HG03060 (cell line): ENCODE measurements at regions not wholly inside any gene's neighbourhood (a gene's known extent, or its start where the extent isn't known, plus 50 kb on each side); places are given as distances from the start of the nearest gene placed in this dataset.

Source experiments
- ATAC-seq: cut with Tn5 transposase; IDR thresholded peaks from one replicate; pipeline ENCODE4 v1.9.1; 2021; ENCODE audit warnings: low read depth, moderate number of reproducible peaks; ENCODE audit not compliant: unreplicated experiment

DNA sequence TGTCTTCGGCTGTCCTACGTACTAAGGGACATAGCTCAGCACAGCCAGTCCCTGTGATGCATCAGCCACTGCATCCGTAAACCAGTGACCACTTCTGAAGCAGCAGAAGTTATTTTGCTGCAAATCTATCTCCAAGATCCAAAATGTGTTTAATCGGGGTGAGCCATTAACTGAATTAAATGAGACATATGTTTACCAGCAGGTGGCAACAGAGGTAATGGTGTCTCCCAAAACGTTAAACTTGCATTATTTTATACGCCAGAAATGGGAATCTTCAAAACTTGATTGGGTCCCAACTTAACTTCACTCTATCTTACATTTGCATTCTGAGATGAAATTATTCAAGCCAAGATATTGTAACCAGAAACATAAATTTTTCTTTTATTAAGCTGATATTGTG, 75.3 kb upstream of the BOC start:
- no peak for ATAC-seq

DNA sequence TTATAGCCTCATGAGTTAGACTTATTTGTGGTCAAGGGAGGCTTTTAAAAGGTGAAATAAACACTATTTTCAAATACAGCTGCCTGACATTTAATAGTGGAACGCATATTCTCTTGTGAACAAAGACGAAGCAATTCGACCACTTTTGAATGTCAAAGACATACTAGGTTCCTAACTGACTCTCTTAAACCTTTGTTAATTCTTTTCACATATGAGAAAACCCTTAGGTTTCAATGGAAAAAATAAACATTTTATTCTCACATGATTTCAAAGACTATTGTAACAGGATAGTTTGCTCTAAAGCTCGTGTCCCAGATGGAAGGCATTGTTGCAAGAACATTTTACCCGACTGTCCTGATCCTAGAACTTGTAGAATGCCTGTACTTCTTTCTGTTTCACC, 74.8 kb upstream of the BOC start:
- ATAC-seq, result no peak

DNA sequence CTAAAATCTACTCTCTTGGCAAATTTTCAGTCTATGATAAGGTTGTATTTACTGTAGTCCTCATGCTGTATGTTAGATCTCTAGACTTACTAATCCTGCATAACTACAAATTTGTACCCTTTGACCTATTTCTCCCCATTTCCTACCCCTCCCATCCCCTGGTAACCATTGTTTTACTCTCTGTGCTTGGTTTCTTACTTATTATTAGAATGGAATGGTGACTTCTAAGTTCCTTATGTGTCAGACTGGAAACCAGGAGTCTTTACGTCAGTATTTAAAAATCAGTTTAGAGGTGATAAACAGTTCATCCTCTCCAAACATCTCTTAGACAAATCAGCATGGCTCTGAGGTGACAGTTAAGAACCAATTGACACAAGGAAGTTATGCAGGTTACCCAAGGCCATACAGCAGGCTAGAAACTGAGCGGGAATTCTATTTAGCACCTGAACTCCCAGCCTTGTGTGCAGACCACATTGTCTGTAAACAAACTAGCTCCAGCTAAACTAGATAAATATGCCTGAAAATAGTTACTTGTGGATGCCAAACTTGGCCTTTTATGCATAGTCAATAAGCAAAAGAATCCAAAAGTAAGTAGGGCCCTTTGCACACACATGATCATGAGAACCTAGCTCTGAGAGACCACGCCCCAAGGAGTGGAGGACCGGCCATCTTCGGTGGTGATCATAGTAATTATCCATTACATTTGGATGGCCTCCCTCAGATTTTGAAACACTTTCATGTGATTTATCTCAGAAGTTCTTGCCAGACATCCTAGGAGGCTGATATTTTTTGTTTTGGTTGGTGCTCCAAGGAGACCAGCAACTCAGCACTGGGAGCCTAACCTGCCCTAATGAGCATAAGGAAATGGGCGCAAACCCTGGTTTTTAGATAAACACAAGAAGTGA, 72.3 kb upstream of the BOC start:
- no peak for ATAC-seq

DNA sequence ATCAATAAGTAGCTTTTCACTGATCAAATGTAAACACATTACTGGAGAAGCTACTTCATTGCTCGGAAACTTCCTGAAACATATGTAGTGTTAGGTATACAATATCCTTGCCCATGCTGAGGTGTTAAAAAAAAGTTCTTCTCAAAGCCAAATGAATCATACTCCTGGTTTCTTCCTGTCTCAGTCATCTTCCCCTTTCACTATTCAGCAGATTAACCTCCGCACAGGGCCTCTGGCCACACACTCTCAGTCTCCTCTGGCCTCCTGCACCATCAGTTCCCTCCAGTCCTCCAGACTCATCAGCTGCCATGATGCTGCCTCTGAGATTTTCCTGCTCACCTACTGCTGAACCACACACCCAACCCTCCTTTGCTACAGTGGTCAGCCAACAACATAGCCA, 70.5 kb upstream of the BOC start:
- ATAC-seq, result no peak

DNA sequence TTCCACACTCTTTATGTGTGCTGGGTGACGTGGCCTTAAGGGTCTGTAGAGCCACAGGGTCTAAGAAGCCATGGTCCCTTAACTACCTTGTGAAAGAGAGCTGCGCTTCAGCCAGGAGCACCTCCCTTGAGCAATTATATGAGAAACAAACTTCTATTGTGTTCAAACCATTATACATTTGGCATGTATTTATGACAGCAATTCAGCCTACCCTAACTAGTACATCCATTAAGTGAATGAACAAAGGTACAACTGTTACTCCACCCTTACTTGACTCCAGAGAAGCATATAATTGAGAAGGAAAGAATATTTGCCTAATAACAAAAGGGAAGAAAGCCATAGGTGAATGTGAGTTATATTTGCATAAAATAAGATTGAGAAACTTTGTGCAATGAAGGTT, 69.8 kb upstream of the BOC start:
- ATAC-seq, result no peak

DNA sequence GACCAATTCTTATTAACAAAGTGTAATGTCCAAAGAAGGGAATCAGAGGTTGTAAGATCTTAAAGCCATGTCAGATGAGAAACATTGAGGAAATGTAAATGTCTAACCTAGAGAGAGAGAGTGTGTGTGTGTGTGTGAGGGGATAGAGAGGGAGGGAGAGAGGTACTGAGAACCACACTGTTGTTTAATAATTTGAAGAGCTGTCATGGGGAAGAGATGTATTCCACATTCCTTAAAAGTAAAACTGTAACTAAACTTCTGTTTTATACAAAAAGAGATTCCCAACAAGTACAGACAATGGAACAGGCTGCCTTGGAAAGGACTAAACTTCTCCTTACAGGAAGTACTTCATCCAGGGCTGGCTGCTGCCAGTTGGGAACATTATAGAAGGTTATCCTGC, 68.9 kb upstream of the BOC start:
- no peak for ATAC-seq

DNA sequence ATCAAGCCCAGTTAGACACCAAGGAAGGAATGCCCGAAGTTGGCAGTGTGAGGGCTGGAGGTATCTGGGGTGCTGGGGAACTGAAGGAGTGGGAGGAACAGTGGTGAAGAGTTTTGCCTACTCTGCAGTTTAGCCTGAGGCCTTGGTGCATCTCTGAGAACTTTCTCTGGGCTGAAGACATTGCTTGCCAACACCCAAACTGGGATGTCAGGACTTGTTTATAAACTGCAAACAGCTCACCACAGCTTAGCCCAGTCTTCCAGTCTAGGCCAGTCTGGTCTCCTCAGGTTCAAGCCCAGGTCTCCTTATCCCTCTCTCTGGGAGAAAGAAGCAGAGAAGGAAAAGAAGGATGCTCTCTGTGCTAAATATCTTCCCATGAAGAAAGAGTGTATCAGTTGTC, 68.0 kb upstream of the BOC start:
- ATAC-seq, result no peak

DNA sequence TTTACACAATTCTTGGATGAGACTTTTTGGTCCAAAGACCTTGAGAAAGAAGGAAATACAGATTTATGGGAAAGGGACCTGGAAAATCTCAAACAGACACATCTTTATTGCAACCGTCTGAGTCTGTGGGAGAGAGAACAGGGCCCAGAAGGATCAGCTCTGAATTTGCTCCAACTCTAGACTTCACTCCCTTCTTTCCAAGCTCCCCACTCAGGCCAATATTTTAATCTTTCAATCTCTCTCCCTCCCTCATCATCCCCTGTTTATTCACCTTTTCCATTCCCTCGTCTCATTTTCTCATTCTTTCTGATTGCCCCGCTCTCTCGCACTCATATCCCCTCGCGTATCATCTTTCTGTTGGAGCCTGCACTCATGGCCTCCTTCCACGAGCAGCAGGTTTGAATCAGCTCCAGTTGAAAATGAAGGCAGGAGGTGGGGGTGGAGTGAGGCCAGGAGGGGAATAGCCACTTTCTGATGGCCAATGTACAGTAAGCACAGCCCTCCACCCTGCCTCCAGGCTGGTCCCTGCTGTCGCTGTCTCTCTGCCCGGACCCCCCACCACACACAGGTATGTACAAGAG, 63.6 kb upstream of the BOC start:
- no peak for ATAC-seq

DNA sequence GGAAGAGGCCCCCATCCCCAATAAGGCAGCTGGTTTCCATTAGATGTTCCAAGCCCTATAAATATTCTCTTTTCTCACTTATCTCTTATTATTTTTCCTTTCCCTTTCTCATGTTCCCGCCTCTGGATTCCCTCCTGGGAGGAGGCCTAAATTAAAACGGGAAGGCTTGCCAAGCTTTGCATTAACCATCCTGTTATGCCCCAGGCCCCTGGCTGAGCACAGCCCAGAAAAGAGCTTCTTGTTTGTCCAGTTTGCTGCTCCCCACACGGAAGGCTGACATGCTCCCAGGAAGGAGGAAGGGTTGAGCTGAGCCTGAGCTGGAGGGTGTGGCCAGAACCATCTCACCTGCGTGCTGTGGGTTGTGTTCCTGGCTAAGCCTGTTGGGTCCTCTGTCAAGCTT, 63.1 kb upstream of the BOC start:
- ATAC-seq, result no peak

DNA sequence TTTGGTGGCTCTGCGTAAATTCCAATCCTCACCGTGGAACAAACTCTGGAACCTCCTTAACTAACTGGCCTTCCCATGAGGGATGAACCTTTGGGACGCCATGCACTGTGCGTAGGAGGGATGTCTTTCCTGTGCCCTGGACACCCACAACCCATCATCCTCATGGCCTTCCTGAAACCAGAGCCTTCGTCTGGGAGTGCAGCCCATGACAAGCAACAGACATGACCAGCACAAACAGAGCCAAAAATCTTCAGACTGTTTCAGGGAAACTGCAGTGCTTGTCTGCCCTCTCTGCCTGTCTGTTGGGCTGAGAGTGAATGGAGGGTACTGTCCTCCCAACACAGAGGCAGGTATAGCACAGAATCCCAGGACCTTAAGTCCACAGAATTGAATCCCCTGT, 61.1 kb upstream of the BOC start:
- ATAC-seq, result no peak

DNA sequence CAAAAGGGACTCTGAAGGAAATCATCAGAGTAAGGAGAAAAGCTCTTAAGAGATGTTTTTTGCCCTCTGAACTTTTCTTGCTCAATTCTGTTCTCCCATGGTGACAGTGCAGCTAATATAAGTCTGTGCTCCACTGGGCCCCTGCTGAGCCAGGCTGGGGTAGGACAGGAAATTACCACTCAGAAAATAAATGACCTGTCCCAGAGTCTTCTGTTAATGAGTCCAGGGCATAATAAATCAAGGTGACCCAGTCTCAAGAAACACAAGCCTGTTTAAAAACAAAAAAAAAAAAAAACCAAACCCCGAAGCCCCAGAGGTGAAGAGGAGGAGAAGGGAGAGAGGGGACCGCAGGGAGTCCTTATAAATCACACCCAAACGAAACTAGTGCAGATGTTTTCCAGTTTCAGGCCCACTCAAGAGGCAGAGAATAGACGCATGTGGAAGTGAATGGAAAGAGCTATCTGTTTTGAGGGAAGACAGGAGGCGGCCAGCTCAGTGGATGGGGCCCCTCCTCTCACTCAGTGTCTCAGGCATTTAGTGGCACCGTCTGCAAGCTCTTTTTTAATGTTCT, 59.8 kb upstream of the BOC start:
- ATAC-seq, result no peak

DNA sequence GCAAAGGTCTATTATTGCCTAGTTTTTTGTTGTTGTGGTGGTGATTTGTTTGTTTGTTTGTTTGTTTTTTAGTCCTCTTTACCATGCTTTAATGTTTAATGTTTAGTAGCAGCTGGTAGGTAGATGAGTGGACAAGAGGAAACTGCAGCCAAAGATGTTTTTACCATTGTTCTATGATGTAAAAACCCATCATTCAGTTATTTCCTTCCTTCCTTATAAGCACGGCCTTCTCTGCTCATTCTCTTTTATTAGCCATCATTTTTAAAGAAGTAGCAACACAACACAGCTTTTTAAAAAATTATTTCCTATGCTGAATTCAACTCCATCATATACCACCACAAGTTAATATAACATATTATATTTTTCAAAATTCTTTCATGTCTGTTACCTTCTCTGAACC, 58.5 kb upstream of the BOC start:
- ATAC-seq, result no peak

DNA sequence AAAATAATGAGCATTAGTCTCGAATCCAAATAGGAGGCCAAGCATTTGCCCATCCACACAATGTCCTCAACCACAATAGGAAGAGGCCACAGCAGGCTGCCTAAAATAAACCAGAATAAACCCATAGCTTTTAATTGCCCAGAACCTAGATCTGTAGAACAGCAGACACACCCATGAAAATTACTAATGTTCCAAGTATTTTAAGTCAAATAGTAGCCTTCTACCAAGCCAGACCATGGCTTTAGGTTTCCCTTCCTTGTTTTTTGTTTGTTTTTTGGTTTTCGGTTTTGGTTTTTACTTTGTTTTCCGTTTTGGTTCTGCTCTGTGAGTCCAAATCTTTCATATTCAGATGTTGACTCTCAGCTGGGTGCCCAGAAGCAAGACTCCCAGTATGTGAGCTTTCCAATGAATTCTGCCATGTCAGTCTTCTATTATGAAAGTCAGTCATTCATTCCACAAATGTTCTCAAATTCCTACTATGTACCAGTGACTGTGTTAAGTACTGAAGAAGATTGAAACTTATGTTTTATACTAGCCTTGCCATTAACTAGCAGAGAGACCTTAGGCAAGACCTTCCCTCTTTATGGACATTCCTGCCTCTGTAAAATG, 57.8 kb upstream of the BOC start:
- ATAC-seq, result peak; percentile 65

DNA sequence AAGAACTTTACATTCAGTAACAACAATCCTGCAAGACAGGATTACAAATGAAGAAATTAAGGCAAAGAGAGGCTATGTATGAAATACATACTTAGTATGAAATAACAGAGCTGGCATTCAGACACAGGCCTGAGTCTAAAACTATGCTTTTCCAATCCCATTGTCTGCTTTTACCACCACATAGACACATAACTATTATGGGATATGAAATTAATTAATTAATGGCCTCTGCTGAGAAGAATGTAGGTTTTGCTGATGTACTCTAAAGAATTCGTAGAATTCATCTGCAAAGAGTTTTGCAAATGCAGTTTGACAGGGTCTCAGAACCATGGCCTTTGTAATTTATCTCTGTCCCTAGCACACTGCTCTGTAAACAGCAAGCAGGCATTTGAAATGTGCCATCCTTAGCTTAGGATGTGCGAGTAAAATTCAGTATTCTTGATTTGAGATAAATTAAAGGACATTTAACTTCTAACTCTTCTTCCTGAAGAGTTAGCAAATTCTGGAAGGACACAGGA, 54.5 kb upstream of the BOC start:
- no peak for ATAC-seq

DNA sequence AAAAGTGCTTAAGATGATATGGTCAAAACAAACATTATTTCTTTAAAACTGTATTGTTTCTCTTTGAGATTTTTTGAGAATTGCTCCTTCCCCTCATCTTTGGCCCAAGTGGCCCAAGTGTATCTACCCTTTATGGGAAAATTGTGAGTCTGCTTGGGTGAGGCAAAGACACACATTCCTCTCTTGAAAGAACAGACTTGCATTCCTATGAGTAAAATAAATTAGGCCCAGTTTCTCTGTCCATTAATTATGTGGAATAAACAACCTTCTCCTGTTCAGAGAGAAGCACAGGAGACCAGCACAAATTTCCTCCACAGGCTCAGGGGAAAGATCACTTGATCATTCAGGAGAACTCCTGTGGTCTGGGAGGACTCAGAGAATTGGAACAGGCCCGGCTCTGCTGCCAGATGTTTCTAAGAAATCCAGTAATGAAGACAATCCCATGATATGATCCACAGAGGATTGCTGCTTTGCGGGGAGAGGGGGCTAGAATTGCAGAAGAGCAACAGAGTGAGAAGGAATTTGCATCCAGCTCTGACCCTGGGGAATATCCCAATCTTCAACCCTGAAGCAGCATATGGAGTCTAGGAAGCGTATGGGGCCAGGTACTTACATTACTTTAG, 53.8 kb upstream of the BOC start:
- ATAC-seq, result no peak

DNA sequence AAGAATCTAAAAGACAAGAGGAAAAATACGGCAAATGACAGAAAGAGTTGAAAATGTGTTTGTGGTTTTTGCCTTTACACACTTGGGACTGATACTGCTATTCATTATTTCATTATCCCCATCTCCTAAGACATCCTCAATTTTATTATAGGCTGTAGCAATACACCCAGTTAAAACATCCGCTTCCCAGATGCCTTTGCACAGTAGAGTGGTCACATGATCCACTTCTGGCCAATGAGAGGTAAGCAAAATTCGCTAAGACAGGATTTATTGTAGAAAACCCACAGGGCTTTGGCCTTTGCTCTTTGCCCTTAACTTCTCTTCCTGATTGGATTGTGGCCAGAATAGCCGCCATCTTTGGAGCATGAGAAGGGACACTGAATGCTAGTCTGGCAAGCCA, 53.2 kb upstream of the BOC start:
- ATAC-seq, result no peak
